Peyer's patch (tissue), 4 donors: ENCODE measurements at regions not wholly inside any gene's neighbourhood (a gene's known extent, or its start where the extent isn't known, plus 50 kb on each side); places are given as distances from the start of the nearest gene placed in this dataset.

Experiments
- DNase-seq, 3 donors: peaks; one replicate each; pipeline ENCODE4 v3.0.0-alpha.2; 2017 to 2019
- H3K27ac ChIP-seq, 4 donors: fragments of 200-600 bp; sonication (generic); one replicate each; pipeline ENCODE4 v1.5.1; 2016 to 2019
- H3K27me3 ChIP-seq, 2 donors: fragments of 200-600 bp; sonication (generic); one replicate each; pipeline ENCODE4 v1.5.1; 2019
- H3K36me3 ChIP-seq, 3 donors: fragments of 200-600 bp; sonication (generic); one replicate each; pipeline ENCODE4 v1.5.1; 2016 to 2019
- H3K4me1 ChIP-seq, 4 donors: fragments of 200-600 bp; sonication (generic); one replicate each; pipeline ENCODE4 v1.5.1; 2016 to 2019
- H3K4me3 ChIP-seq, 4 donors: fragments of 200-600 bp; sonication (generic); 1 replicate in 3 of 4; 2 replicates in 1 of 4; pipeline ENCODE4 v1.5.1; 2016 to 2019; ENCODE audit warnings: mild to moderate bottlenecking in 1 of 4
- H3K9me3 ChIP-seq, 4 donors: fragments of 200-600 bp; sonication (generic); one replicate each; pipeline ENCODE4 v1.5.1; 2016 to 2019; ENCODE audit warnings: mild to moderate bottlenecking in 1 of 4
- POLR2A ChIP-seq, 2 donors: fragments of 450-650 bp; IDR thresholded peaks; one replicate each; pipeline ENCODE4 v1.5.1; 2017; ENCODE audit warnings: antibody characterized with exemption in 2 of 2, mild to moderate bottlenecking in 2 of 2, moderate library complexity in 2 of 2
- TF ChIP-seq, protein P1 (sequence below), 6 experiments: fragments of 450-650 bp in 4 of 6; fragments of 200-600 bp in 2 of 6; sonication (generic) in 1 of 6; IDR thresholded peaks; one replicate each; pipeline ENCODE4 v1.5.1; 2017 to 2019; ENCODE audit warnings: antibody characterized with exemption in 6 of 6, mild to moderate bottlenecking in 3 of 6, moderate library complexity in 1 of 6

DNA sequence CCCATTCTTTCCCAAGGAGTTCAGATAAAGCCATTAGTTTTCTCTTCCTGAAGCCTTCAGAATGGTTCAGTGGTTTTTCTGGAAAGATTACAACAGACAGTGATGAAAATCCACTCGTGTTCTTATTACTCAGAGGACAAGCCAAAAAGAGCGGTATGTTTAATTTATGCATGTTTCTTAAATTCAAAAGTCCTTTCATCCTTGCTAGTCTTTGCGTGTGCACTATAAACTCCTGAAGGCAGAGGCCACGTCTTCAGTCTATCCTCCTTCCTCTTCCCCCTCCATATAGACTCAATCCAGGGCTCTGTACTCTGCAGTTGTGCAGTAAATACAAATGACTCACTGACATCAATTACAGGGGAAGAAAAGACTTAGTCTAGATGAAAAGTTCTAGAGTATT, 409.2 kb upstream of the PLXNA2 start:
- no peaks in the 10 kb centered on the region for H3K27me3 ChIP-seq
- DNase-seq = no peak
- no peak overlapping the region for H3K27ac ChIP-seq
- no peak overlapping the region for H3K4me3 ChIP-seq
- no peaks in the 10 kb centered on the region for H3K9me3 ChIP-seq
- TF ChIP-seq, protein P1, sequence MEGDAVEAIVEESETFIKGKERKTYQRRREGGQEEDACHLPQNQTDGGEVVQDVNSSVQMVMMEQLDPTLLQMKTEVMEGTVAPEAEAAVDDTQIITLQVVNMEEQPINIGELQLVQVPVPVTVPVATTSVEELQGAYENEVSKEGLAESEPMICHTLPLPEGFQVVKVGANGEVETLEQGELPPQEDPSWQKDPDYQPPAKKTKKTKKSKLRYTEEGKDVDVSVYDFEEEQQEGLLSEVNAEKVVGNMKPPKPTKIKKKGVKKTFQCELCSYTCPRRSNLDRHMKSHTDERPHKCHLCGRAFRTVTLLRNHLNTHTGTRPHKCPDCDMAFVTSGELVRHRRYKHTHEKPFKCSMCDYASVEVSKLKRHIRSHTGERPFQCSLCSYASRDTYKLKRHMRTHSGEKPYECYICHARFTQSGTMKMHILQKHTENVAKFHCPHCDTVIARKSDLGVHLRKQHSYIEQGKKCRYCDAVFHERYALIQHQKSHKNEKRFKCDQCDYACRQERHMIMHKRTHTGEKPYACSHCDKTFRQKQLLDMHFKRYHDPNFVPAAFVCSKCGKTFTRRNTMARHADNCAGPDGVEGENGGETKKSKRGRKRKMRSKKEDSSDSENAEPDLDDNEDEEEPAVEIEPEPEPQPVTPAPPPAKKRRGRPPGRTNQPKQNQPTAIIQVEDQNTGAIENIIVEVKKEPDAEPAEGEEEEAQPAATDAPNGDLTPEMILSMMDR (IDR thresholded peaks at IDR 0.05) = no peak
- TF ChIP-seq POLR2A (IDR thresholded peaks at IDR 0.05) = no peak
- no peaks in the 10 kb centered on the region for H3K36me3 ChIP-seq
- H3K4me1 ChIP-seq = no peaks in the 10 kb centered on the region

DNA sequence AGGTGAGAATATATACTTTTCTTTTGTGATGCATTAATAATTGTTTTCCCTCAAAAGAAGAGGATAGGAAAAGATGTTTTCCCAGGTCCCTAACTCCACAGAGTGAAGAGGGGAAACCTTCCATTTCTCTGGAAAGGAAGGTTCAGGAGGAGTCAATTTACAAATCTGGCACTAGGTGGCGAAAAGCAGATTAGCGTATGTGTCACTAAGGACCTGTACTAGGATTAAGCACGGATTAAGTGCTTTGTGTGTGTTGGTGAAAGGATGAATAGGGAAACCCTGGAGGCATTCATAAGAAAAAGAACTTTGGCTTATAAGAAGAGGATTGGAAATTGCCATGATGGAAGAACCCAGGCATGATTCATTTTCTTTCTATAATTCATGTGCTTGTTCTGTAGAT, 410.1 kb upstream of the PLXNA2 start:
- H3K4me1 ChIP-seq = no peaks in the 10 kb centered on the region
- TF ChIP-seq, protein P1 (IDR thresholded peaks at IDR 0.05) = peak in 3 of 6 experiments; percentile 58 to 65 (median 58)
- TF ChIP-seq POLR2A (IDR thresholded peaks at IDR 0.05) = no peak
- H3K36me3 ChIP-seq = no peaks in the 10 kb centered on the region
- no peak overlapping the region for H3K4me3 ChIP-seq
- H3K9me3 ChIP-seq = no peaks in the 10 kb centered on the region
- no peak overlapping the region for H3K27ac ChIP-seq
- no peak for DNase-seq
- H3K27me3 ChIP-seq = no peaks in the 10 kb centered on the region

DNA sequence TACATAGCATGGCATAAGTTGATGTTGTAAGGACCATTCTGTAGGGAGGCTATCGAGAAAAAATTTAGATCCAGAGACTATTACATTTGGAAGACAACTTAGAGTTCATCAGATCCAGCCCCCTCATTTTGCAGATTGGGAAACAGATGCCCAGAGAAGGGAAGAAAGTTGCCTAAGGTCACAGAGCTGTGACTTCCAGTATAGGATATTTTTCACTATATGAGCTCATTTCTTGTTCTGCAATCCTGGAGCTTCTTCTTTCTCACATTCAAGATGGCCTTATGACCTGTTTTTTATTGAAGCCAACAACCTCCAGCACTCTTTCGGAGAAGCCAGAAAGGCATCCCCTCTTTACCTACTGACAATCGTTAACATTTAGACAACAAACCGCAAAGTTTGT, 421.8 kb upstream of the PLXNA2 start:
- H3K9me3 ChIP-seq = no peaks in the 10 kb centered on the region
- H3K27ac ChIP-seq = no peak overlapping the region
- H3K36me3 ChIP-seq = no peaks in the 10 kb centered on the region
- H3K4me3 ChIP-seq = no peak overlapping the region
- peaks cover 0 to 11% (median 0%) of the 10 kb centered on the region in 4 donors for H3K4me1 ChIP-seq
- no peak for DNase-seq
- TF ChIP-seq POLR2A (IDR thresholded peaks at IDR 0.05) = no peak
- TF ChIP-seq, protein P1 (IDR thresholded peaks at IDR 0.05) = no peak
- no peaks in the 10 kb centered on the region for H3K27me3 ChIP-seq

DNA sequence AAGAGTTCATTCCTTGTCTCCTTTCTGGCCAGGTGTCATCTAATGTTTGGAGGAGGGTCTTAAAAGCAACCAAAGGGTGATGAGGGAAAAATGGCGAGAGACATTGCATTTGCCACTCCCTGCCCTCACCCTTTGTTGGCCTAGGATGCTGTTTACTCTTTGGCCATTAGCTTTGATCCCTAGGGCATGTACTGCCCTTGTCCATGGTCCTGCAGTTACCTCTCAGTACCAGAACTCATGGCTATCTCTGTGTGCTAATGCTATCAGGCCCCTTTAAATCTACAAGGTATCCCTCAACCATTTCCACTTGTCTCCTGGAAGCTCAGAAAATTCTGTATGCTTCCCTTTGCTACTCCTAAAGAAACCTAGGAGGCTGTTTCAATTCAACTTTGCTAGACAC, 424.8 kb upstream of the PLXNA2 start:
- Histone ChIP-seq H3K36me3 (no peaks in the 10 kb centered on the region), H3K4me3 (no peak overlapping the region), H3K9me3 (no peaks in the 10 kb centered on the region), H3K27me3 (no peaks in the 10 kb centered on the region), H3K27ac (no peak overlapping the region), H3K4me1 (no peaks in the 10 kb centered on the region)
- DNase-seq = no peak
- TF ChIP-seq POLR2A (IDR thresholded peaks at IDR 0.05) = no peak
- TF ChIP-seq, protein P1 (IDR thresholded peaks at IDR 0.05) = no peak

DNA sequence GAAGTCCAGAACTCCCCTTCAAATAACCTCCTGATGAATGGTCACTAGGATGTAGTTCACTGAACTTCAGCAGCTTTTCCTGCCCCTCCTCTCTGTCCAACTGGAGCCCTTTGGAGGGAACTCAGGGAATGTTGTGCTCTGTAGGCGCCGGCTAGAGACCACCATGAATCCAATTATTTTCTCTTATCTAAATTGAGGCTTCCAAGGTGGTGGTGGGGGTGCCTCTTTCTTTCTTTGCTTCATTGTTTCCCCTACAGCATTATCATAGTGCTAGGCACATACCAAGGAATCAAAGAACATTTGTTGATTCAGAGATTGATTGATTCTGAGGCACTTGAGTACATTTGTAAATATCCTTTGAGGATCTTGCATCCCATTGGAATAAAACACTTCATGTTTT, 426.6 kb upstream of the PLXNA2 start:
- Histone ChIP-seq H3K27ac (no peak overlapping the region), H3K36me3 (no peaks in the 10 kb centered on the region), H3K4me3 (no peak overlapping the region), H3K27me3 (no peaks in the 10 kb centered on the region), H3K9me3 (no peaks in the 10 kb centered on the region), H3K4me1 (no peaks in the 10 kb centered on the region)
- TF ChIP-seq, protein P1 (IDR thresholded peaks at IDR 0.05) = no peak
- TF ChIP-seq POLR2A (IDR thresholded peaks at IDR 0.05) = no peak
- no peak for DNase-seq
